Lung (tissue), 11 donors: ENCODE measurements at regions not wholly inside any gene's neighbourhood (a gene's known extent, or its start where the extent isn't known, plus 50 kb on each side); places are given as distances from the start of the nearest gene placed in this dataset.

Source experiments
- ATAC-seq: fragments of 200-7000 bp; cut with Tn5 transposase; one replicate; pipeline ENCODE4 v1.9.1; 2020; ENCODE audit warnings: moderate number of reproducible peaks; ENCODE audit not compliant: insufficient read depth, low FRiP score
- DNase-seq, 3 donors: peaks; one replicate each; pipeline ENCODE4 v3.0.0-alpha.2; 2013 to 2017
- H3K27ac ChIP-seq, 2 donors: one replicate each; pipeline ENCODE4 v1.5.1; 2013; ENCODE audit warnings: mild to moderate bottlenecking in 2 of 2, moderate library complexity in 2 of 2, control low read depth in 1 of 2, inconsistent platforms in 1 of 2, low read depth in 1 of 2, low read length in 1 of 2
- H3K27me3 ChIP-seq, 3 donors: one replicate each; pipeline ENCODE4 v1.5.1; 2013; ENCODE audit warnings: low read length in 2 of 3; ENCODE audit not compliant: control insufficient read depth in 3 of 3, insufficient read depth in 3 of 3
- H3K36me3 ChIP-seq, 4 donors: one replicate each; pipeline ENCODE4 v1.5.1; 2013; ENCODE audit warnings: low read length in 4 of 4, mild to moderate bottlenecking in 1 of 4, moderate library complexity in 1 of 4; ENCODE audit not compliant: control insufficient read depth in 4 of 4, insufficient read depth in 4 of 4
- H3K4me1 ChIP-seq, 5 donors: one replicate each; pipeline ENCODE4 v1.5.1; 2013; ENCODE audit warnings: low read length in 5 of 5, mild to moderate bottlenecking in 2 of 5, moderate library complexity in 1 of 5; ENCODE audit not compliant: control insufficient read depth in 5 of 5, insufficient read depth in 5 of 5
- H3K4me3 ChIP-seq: one replicate; pipeline ENCODE4 v1.5.1; 2013; ENCODE audit warnings: mild to moderate bottlenecking, control low read depth, moderate library complexity
- H3K9ac ChIP-seq, 2 donors: one replicate each; pipeline ENCODE4 v1.5.1; 2013; ENCODE audit warnings: low read length in 2 of 2, control low read depth in 1 of 2; ENCODE audit not compliant: insufficient read depth in 1 of 2
- H3K9me3 ChIP-seq, 4 donors: one replicate each; pipeline ENCODE4 v1.5.1; 2013; ENCODE audit warnings: low read length in 3 of 4, mild to moderate bottlenecking in 1 of 4, moderate library complexity in 1 of 4; ENCODE audit not compliant: control insufficient read depth in 4 of 4, insufficient read depth in 3 of 4
- WGBS, 2 donors: extraction: QIAGEN DNeasy Blood & Tissue Kit; methylation state at CpG; one replicate each; pipeline ENCODE4 v1.1.7; 2013; 5-methylcytosine and 5-hydroxymethylcytosine counted together
- TF ChIP-seq, protein P1 (sequence below): IDR thresholded peaks from 2 replicates; pipeline ENCODE4 v1.5.1; 2012; ENCODE audit warnings: mild to moderate bottlenecking; ENCODE audit errors: control extremely low read depth, extremely low read depth
- donor health status: control.
- donor health status: control.
- donor health status: Bipolar disorder and iron deficiency.
- donor health status: healthy.
- donor health status: DM: yes; HTN: yes; CAD: no.

DNA sequence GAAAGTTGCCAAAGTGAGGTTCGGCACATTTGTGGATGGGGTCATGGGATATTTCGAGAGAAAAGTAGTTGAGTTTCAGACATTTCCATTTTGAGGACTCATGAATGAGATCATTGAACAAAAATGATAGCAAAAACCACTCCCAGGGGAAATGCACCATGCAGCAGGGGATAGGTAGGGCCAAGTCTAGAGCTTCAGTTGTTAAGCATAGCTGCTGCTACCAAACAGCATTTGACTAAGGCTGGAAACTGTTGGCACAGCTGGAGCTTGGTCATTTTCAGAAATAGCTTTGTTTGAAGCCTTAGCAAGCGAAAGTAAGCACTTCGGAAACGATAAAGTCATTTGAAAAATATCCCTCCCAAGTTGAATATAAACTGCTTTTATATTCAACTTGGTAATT lies 431.8 kb downstream of the SOCS6 start:
- H3K27me3 ChIP-seq, result no peaks in the 10 kb centered on the region
- no peaks in the 10 kb centered on the region for H3K4me1 ChIP-seq
- DNase-seq (no peak), ATAC-seq (no peak)
- no peak overlapping the region for H3K9ac ChIP-seq
- H3K36me3 ChIP-seq, result no peaks in the 10 kb centered on the region
- WGBS, 2 donors, result 87 to 93% methylated on average over 5 of the region's 5 CpGs
- no peak overlapping the region for H3K27ac ChIP-seq
- peaks cover 0 to 4% (median 0%) of the 10 kb centered on the region in 4 donors for H3K9me3 ChIP-seq
- H3K4me3 ChIP-seq, result no peak overlapping the region
- TF ChIP-seq, protein P1, sequence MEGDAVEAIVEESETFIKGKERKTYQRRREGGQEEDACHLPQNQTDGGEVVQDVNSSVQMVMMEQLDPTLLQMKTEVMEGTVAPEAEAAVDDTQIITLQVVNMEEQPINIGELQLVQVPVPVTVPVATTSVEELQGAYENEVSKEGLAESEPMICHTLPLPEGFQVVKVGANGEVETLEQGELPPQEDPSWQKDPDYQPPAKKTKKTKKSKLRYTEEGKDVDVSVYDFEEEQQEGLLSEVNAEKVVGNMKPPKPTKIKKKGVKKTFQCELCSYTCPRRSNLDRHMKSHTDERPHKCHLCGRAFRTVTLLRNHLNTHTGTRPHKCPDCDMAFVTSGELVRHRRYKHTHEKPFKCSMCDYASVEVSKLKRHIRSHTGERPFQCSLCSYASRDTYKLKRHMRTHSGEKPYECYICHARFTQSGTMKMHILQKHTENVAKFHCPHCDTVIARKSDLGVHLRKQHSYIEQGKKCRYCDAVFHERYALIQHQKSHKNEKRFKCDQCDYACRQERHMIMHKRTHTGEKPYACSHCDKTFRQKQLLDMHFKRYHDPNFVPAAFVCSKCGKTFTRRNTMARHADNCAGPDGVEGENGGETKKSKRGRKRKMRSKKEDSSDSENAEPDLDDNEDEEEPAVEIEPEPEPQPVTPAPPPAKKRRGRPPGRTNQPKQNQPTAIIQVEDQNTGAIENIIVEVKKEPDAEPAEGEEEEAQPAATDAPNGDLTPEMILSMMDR, result no peak

DNA sequence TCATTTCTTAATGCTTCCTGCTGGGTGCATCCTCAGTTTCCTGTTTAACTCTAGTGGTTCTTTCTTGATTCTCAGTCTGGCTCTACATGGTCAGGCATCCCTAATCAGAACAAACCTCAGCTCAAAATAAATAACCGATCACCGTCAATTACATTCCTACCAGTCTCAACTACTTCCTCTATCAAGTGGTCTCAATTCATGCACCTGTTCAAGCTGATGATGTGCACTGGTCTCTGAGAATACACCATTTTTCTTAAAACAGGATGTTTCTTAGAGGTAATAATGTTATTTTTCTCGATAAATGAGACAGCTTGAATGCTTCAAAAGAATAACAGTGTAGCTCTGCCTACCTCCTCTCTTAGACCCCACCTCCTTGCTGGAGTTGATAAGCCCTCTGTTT lies 420.9 kb downstream of the SOCS6 start:
- WGBS, 2 donors, result 76 to 79% methylated on average over 3 of the region's 3 CpGs
- Histone ChIP-seq H3K27me3 (no peaks in the 10 kb centered on the region), H3K27ac (no peak overlapping the region), H3K36me3 (no peaks in the 10 kb centered on the region), H3K9ac (no peak overlapping the region), H3K4me1 (no peaks in the 10 kb centered on the region), H3K9me3 (no peaks in the 10 kb centered on the region), H3K4me3 (no peak overlapping the region)
- no peak for ATAC-seq
- DNase-seq, result no peak
- TF ChIP-seq, protein P1, result no peak

DNA sequence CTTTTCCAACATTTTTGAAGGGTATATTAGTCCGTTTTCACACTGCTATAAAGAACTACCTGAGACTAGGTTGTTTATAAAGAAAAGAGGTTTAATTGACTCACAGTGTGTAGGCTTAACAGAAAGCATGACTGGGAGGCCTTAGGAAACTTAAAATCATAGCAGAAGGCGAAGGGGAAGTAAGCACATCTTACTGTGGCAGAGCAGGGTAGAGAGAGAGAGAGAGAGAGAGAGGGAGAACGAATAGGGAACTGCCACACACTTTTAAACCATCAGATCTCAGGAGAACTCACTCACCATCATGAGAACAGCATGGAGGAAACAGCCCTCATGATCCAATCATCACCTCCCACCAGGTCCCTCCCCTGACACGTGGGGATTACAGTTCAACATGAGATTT lies 420.3 kb downstream of the SOCS6 start:
- no peak overlapping the region for H3K4me3 ChIP-seq
- H3K9ac ChIP-seq, result no peak overlapping the region
- ATAC-seq (no peak), DNase-seq (no peak)
- no peaks in the 10 kb centered on the region for H3K9me3 ChIP-seq
- TF ChIP-seq, protein P1, result no peak
- H3K36me3 ChIP-seq, result no peaks in the 10 kb centered on the region
- 61 to 70% methylated on average over 4 of the region's 4 CpGs for WGBS, 2 donors
- H3K4me1 ChIP-seq, result no peaks in the 10 kb centered on the region
- no peaks in the 10 kb centered on the region for H3K27me3 ChIP-seq
- H3K27ac ChIP-seq, result no peak overlapping the region

DNA sequence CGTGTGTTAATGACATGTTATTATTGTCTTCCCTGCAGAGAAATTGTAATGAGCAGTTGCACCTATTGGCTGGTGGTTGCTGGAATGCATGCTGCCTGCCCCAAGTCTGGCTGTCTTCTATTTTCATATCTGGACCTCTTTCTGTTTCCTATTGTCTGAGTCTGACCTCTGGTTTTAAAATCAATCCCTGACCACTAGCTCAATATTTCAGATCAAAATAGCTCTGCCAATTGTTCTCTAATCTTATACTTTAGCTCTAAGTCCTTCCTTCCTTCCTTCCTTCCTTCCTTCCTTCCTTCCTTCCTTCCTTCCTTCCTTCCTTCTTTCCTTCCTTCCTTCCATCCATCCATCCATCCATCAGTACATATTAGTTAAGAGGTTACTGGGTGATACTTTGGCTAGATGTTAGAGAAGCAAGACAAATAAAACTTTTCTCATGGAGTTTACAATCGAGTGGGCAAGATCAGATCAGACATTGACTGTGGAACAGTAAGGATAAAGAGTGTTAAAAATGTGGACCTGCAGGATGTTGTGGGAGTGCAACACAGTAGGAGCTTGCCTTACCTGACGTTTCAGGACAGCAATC lies 417.1 kb downstream of the SOCS6 start:
- no peak for ATAC-seq
- Histone ChIP-seq H3K27me3 (no peaks in the 10 kb centered on the region), H3K36me3 (no peaks in the 10 kb centered on the region), H3K9me3 (no peaks in the 10 kb centered on the region), H3K4me3 (no peak overlapping the region), H3K9ac (no peak overlapping the region), H3K27ac (no peak overlapping the region), H3K4me1 (no peaks in the 10 kb centered on the region)
- TF ChIP-seq, protein P1, result no peak
- WGBS, 2 donors, result 65 to 70% methylated on average over 3 of the region's 3 CpGs
- DNase-seq, result no peak
